Hindlimb muscle (tissue), 1 donor: ENCODE measurements at regions not wholly inside any gene's neighbourhood (a gene's known extent, or its start where the extent isn't known, plus 50 kb on each side); places are given as distances from the start of the nearest gene placed in this dataset.

Experiments used
- DNase-seq: peaks from one replicate; pipeline ENCODE4 v3.0.0-alpha.2; 2013

DNA sequence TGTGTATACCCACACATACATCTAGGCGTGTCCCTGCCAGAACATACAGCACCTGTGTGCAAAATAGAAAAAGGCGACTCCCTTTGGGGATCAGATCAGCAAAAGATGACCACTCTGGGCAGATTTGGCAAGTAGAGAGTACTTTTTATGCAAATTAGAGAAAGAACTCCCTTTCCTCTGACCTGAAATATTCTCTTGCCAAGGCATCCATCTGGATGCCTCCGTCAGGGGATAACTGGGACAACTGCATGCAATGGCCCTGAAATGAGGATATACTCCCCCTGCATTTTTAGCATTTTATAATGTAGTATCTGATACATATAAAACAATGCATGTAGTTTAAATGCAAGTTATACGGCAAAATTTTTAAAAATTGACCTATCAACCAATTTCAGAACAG lies 247.7 kb downstream of the ICOS start:
- no peak for DNase-seq

DNA sequence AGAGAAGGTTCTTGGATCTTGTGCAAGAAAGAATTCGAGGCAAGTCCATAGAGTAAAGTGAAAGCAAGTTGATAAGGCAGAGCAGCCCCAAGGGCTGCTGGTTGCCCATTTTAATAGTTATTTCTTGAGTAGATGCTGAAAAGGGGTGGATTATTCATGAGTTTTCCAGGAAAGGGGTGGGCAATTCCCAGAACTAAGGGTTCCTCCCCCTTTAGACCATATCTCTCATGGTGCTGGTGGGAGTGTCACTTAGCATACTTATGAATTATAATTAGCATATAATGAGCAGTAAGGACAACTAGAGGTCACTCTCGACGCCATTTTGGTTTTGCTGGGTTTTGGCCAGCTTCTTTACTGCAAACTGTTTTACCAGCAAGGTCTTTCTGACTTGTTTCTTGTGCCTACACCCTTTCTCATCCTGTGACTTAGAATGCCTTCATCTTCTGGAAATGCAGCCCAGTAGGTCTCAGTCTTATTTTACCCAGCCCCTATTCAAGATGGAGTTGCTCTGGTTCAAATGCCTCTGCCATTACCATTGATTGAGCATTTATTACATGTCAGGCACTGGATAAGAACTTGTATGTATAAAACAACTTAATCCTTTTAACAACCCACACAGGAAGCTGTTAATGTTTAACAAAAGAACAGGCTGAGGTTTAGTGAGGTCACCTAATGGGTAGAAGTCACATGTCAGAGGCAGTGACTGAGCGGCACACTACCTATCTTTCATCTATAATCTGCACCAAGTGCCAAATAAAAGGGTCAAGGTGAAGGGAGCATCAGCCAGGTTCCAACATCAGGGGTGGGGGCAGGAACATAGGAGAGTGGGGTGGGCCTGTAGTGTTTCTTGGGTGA lies 250.9 kb downstream of the ICOS start:
- no peak for DNase-seq

DNA sequence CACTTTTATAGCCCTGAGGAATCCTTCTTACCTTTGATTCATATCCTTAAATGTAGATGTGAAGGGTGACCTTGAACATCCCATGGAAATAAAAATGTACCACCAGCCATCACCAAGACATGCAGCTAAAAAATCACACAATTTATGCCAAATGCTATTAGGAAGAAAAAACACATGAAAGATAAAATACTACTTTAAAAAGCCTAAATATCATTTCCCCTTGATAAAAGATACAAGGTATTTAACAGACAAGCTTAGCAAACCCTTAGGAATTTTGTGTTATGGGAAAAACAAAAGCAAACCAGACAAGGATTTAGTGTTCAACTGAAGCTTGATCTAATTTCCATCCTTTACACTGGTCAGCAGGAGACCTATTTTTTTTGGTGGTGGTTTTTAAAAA lies 255.0 kb downstream of the ICOS start:
- no peak for DNase-seq

DNA sequence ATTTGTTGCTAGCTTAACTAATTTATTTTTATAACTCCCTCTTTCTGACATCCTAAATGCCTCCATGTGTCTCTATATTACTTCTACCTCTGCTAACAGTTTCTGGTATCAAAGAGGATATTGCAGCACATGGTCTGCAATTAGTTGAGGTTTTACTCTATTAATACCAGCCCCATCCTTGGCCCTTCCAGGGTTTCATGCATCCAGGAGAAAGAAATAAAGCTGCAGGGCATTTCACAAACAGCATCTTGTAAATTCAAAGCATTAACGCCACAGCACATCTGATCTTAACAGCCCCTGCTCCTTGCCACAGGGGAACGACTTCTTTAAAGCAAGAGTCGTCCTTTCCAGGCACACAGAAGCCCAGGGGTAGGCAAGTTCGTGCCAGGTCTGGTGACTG lies 258.9 kb downstream of the ICOS start:
- no peak for DNase-seq

DNA sequence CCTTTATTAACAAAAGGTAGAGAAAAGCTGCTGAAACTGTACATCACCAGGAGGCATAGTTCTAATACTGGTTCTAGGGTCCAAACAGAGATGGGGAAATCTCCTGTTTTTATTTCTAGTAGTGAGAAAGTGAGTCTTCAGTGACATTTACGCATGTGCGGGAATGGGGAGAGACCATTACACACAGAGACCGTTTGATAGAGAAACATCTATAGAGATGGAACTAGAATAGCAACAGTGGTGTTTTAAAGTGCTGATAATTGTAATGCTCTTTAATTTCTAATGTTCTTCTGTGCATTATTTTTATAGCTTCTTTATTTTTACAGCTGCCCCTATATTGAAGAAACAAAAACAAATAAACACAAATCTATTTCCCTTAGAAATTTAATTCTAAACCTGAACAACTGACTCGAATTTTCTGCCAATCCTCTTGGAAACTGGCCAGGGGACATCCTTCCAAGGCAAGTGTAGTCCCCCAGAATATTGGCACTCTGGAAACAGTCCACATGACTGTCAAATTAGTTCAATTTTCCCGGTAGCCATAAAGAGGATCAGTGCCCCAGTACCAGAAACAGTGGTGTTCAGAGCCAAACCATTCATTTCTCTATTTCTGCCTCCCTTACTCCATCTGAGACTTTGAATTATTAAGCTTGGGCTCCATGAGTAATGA lies 260.9 kb downstream of the ICOS start:
- DNase-seq = no peak

DNA sequence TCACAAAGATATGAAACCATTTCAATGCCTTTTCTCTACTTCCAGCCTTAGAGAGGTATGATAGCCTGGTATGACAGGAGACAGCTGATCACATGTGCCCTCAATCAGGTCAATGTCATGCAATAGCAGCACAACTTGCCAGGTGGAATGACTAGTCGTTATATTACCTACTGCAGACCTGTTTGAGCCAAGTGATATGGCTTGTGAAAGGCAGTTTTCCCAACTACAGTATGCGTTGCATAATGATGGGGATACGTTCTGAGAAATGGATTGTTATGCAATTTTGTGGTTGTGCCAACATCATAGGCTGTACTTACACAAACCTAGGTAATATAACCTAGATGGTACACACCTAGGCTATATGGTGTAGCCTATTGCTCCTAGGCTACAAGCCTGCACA lies 262.8 kb downstream of the ICOS start:
- no peak for DNase-seq

DNA sequence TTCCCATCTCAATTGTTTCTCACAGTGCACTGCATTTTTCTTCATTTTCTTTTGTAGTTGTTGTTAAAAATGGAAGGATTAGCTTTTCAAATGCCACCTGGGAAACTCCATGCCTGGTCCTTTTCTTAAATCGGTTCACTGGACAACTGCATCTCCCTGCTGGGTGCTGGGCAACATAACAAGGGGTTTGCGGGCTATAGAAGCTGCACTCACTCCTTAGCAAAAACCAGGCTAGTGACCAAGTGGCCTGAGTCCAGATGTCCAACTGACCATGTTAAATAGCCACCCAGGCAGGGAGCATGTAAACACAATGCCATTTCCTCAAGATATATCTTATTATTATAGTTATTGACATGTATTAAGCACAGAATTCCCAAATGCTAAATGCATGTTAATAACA lies 264.9 kb downstream of the ICOS start:
- DNase-seq = no peak

DNA sequence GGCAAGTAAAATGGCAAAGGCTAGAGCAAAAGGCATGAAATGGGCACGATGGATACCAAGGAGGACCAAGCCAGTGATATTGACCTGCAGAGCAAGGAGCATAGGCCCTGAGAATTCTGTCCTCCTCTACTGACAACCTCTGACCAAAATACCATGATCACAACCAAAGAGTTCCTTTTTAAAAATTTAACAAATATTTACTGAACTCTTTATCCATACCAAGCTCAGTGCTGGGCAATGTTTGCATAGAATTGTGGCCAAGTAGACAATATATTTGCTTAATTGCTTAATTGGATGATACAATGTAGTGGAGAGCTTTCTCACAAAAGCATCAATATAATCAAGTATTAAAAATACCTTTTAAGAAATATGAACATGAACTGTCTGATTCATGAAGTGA lies 265.7 kb downstream of the ICOS start:
- DNase-seq = no peak

DNA sequence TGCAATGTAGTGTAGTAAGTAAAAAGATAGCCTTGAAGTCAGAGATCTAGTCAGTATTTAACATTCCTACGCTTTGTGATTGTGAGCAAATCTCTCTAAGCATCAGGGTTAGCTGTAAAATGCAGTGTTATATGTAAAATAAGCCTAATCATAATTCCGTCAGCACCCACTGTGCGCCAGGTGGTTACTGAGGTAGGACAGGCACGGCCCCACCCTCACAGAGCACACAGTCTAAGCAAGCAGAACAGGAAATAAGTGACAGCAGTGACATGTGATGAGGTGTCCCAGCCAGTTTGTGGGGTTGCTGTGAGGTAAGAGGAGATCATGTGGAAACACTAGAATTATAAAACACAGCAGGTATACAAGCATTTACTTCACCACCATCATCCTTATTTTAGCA lies 267.1 kb downstream of the ICOS start:
- no peak for DNase-seq

DNA sequence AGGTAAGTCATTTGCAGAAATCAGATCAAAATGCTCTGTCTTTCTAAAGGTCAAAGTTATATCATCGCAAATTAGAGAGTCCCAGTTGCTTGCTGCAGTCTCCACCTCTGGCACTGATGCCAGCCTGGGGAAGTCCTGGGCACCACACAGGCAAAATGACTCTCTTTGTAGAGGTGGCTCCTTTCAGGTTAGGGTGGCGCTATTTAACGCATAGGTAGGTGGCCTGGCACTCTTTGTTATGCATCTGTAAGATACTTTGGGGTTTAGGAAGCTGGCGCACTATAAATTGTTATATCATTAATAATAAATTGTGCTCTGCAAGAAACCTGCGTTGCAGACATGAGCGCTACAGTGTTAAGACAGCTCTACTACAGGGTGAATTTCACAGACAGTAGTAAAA lies 268.5 kb downstream of the ICOS start:
- DNase-seq = no peak

DNA sequence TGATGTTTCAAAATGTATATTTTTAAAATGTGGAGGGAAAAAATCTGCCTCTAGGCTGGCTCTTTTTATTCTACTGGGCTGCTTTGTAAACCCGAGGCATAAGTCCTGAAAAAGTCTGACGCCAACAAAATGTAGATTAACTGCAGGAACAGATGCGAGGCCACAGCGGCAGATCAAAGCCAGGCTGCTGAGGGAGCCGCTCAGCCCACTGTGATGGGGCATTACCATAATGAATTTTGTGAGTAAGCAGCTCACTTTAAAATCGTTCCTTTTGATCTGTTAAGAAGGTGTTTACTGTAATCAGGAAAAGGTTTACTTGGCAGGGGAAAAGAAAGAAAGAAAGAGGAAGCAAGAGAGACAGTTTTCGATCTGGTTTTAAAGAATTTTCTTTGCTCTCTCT lies 269.0 kb downstream of the ICOS start:
- no peak for DNase-seq

DNA sequence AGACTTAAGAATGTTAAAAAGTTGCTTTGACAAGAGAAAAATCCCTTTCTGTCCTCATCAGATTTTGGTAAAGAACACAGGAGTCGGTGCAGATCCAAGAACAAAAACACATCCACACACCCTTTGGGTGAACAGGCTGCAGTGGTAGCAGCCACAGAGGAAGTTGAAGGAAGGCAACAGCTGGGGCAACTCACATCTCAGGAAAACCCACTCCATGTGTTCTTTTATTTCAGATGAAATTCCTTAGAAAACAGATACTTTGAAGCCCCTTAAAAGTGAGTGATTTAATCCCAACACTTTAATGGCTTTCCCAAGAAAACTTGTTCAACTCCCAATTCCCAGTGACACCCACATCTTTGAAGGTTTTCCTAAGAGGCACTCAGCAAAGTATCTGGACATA lies 271.3 kb downstream of the ICOS start:
- DNase-seq = no peak

DNA sequence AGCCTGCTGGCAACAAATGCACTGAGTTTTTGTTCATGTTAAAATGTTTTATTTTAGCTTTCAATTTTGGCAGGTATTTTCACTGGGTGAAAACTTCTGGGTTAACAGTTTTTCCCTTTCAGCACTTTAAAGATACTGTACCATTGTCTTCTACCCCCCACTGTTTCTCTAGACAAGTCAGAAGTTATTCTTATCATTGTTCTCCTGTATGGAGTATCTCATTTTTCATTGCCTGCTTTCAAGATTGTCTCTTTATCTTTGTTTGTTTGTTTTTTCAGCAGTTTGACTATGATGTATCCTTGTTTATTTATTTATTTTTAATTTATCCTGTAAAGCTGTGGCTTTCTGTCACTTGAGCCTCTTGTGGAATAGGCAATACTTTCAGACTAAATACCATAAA lies 277.0 kb downstream of the ICOS start:
- DNase-seq = no peak

DNA sequence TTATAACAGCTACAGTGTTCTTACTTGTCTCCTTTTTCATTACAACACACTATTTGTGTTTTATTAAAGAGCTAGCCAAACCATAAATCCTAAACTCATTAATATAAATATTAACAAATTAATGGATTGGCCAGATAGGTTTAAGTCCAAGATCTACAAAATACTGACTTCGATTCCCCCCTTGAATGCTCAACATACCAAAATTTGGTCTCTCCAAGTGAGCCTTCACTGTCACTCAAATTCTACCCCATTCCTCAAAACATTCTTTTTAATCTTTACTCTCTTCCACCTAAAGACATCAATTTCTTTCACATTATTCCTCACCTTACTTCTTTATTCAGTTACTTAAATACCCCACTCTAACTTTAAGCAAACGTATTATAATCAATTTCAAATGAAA lies 281.5 kb downstream of the ICOS start:
- DNase-seq = no peak

DNA sequence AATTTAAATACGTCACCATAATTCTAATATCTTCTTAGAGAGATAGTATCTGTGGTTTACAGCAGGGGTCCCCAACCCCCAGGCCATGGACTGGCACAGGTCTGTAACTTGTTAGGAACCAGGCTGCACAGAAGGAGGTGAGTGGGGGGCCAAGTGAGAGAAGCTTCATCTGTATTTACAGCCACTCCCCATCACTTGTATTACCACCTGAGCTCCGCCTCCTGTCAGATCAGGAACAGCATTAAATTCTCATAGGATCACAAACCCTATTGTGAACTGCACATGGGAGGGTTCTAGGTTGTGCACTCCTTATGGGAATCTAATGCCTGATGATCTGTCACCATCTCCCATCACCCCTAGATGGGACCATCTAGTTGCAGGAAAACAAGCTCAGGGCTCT lies 282.6 kb downstream of the ICOS start:
- DNase-seq = no peak

DNA sequence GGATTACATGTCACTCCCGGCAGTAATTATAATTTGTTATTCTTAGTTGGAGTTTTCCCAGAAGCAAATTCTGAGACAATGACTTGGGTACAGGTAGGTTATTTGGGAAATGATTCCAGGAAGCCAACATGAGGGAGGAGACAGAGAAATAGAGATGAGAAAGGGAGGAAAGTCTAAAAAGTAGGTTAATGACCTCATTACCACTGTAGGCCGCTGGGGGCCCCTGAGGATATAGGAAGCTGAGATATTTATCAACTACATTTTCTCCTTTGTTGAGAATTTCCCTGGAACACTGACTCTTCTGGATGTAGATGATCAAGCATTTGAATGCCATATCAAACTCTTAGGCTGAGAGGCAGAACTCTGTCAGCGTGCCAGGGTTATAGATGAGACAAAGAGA lies 284.3 kb downstream of the ICOS start:
- no peak for DNase-seq

DNA sequence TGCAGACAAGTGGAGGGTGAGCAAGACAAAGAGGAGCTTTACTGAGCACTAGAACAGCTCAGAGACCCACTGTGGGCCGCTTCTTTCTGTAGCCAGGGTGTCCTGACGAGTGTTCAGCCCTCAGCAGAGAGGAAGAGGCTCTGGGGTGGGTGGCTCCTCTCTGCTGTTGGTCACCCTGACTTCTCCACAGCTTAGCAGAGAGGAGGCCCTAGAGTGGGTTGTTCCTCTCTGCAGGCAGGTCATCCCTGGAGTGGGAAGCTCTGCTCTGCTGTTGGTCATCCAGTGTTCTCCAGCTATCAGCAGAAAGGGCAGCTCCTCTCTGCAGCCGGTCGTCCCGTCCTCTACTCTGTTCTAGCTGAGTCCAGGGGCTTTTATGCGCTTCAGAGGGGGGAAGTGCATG lies 286.5 kb downstream of the ICOS start:
- no peak for DNase-seq

DNA sequence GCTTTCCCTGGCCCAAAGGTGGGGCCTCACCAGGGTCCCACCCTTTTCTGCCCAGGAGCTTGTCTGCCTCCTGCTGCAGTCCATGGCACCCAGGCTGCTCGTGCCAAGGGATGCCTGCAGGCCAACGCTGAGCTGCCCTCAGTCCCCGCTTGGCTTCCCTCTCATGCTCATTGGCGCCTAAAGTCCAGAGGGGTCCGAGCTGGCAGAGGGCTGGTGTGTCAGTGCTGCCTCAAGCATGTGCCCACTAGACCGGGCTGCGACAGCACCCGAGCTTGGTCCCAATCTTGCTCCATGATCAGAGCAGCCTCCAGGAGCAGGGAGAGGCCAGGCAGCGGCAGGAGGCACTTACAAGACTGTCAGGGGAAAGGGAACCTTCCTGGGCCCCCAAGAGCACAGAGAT lies 287.0 kb downstream of the ICOS start:
- no peak for DNase-seq

DNA sequence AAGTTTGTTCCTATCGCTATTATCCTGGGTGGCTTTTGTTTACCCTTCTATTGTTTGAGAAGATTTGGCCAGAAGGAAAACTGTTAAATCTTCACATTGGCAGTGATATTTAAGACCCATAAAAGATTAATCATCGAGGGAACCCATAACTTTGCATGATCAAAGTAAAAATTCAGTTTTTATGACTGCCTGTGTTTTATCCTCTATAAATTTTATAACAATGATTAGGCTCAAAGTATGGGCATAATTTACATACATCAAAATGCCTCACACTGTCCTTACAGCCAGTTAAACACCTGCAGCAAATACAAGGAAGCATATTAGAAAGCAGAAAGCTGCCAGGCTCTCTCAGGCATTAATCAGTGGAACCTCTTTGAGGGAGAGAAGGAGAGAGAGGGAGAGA lies 289.1 kb downstream of the ICOS start:
- no peak for DNase-seq

DNA sequence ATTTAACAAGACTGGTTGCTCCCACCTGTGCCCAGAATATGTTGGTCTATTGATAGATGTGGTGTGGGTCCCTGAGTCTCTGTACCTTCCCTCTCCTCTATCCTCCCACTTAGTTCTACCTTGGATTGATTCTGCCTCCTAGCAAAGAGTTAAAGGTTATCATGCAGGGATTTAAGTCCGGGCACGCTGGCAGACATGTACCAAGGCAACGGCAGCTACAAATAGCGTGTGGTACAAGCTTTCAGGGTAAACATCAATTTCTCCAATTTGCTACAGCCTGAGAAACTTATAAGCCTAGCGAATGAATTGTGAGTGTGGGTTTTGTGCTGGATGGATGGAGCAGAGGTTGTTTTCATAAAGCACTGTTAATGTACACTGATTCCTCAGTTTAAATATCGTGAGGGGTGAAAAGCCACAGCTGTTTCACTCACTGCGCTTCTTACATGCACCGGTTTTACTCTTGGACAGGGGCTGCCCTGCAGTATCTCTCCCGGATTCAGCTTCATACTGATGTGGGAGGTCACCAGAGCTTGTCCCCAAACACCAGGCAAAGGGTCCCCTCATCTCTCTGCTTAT lies 289.8 kb downstream of the ICOS start:
- DNase-seq = no peak

DNA sequence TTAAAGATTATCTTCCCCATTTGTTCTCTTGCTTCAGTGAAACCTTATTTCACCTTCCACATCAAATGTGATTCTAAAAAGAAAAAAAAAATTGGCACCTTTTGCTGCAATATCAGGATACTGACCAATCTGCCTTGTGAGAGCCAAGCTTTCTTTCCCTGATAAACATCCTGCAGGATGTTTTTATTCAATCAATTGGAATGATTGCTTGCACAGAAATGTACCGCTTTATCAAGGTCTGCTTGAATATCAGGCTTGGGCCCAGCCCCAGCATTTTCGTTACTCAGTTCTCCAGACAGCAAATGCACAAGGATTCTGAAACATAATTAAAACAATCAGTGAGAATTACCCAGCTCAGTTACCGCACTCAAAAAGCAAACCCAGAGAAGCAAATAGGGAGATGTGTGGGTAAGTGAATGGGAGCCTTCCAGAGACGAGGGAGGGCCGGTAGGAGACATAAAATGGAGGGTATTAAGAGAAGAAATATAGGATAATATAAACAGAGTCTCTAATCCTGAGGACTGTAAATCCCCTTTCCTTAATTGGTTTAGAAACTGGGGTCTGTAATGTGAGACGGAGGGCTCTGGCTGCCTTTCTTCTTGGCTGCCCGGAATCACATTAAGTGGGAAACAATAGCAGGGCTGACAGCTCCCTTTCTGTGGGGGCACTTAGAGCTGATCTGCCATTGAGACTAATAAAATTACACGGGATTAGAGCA lies 291.8 kb downstream of the ICOS start:
- no peak for DNase-seq

DNA sequence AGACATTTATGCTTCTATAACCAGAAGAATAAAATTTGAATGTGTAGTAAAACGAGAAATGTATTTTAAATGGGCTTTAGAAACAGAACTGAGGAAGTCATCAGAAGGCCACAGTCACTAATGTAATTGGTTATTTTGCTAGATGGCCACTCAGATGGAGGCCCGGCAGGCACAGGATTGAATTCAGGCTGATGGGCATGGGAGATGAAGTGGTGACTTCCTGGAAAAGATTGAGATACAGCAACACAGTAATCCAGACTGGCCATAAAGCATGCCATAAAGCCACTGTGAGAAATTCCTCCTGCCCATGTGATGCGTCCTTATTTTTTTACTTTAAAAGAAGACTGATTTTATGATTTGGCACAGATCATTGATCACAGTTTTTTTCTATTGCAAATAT lies 297.7 kb downstream of the ICOS start:
- DNase-seq = no peak

DNA sequence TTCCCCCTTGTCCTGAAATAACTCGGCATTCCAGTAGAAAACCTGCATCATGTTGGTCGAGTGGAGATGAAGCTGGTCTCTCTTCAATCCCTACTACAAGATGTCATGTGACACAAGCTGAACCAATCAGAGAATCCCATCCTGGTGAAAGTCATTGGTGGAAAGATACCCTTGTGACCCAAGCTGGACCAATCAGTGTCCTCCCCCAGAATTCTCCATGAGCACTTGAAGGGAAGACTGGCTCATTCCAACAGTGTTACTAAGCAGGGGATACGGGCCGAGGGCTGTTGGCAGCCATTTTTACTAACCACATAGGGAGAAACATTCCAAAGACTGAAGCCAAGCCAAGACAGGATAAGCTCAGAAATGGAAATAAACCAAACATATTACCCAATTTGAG lies 298.3 kb downstream of the ICOS start:
- no peak for DNase-seq

DNA sequence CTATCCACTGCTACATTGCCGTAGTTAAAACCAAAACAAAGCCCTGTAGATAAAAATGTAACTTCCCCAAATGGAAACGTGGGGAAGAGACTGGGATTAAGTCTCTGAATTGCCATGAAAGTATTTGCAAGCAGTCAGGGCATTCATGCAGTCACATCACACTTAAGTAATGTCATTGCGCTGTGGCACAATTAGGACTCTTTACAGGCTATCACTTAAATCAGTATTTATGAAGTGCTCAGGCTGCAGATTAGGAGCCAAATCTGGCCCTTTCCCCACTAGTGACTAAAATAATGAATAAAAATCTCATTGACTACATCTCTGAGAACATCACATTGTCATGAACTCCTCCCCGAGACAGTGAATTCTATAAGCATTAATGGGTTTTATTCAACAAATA lies 300.9 kb downstream of the ICOS start:
- no peak for DNase-seq
